Activated CD4-positive, alpha-beta memory T cell treated with anti-CD3 and anti-CD28 coated beads for 36 hours (primary cell): ENCODE measurements at regions not wholly inside any gene's neighbourhood (a gene's known extent, or its start where the extent isn't known, plus 50 kb on each side); places are given as distances from the start of the nearest gene placed in this dataset.

Experiments used
- CTCF ChIA-PET: fragments of 350-600 bp; sonication (Branson Sonifier 250); formaldehyde crosslinking; loops from one replicate; lab custom pipeline; 2021; ENCODE audit warnings: antibody characterized with exemption, inconsistent platforms; lab: Charles Lee
- POLR2A ChIA-PET: fragments of 350-600 bp; sonication (Branson Sonifier 250); formaldehyde crosslinking; loops from one replicate; lab custom pipeline; 2021; ENCODE audit warnings: antibody characterized with exemption; lab: Charles Lee
- DNase-seq: peaks from one replicate; pipeline ENCODE4 v3.0.0-alpha.2; 2020
- H3K27ac Mint-ChIP-seq: one replicate; pipeline ENCODE4 v1.8.0; 2021; ENCODE audit warnings: mixed read lengths
- H3K27me3 Mint-ChIP-seq: one replicate; pipeline ENCODE4 v1.8.0; 2021; ENCODE audit warnings: mixed read lengths
- H3K36me3 Mint-ChIP-seq: one replicate; pipeline ENCODE4 v1.8.0; 2021; ENCODE audit warnings: mixed read lengths
- H3K4me1 Mint-ChIP-seq: one replicate; pipeline ENCODE4 v1.8.0; 2021; ENCODE audit warnings: low read depth, mixed read lengths
- H3K4me3 Mint-ChIP-seq: one replicate; pipeline ENCODE4 v1.8.0; 2021; ENCODE audit warnings: mild to moderate bottlenecking, mixed read lengths
- H3K9me3 Mint-ChIP-seq: one replicate; pipeline ENCODE4 v1.8.0; 2021; ENCODE audit warnings: mixed read lengths
- intact Hi-C: fragments of 100-400 bp; cut with micrococcal nuclease; formaldehyde crosslinking; loops from one replicate; pipeline ENCODE4 v1.15.1; 2023

- Mint-ChIP-seq H3K36me3 (no peaks in the 10 kb centered on the region), H3K27me3 (no peaks in the 10 kb centered on the region), H3K4me1 (no peaks in the 10 kb centered on the region), H3K27ac (no peak overlapping the region), H3K9me3 (no peaks in the 10 kb centered on the region), H3K4me3 (no peak overlapping the region)
- intact Hi-C loops: no loop called here
- POLR2A ChIA-PET: no interaction called here
- DNase-seq: no peak
- CTCF ChIA-PET: no interaction called here
These were observed 96.2 kb downstream of the TMCO5A start for GRCh38 chr15:38030609-38031008.

GRCh38 chr15:38035701-38036100 is 101.3 kb downstream of the TMCO5A start:
- no peaks in the 10 kb centered on the region for H3K27me3 Mint-ChIP-seq
- POLR2A ChIA-PET: no interaction called here
- DNase-seq: no peak
- no peaks in the 10 kb centered on the region for H3K36me3 Mint-ChIP-seq
- CTCF ChIA-PET: interaction anchor here (1.1 kb wide), 1 partner anchor 22 kb away, joined by 3 read pairs; no protein-coding TSS in a partner anchor
- intact Hi-C loops: no loop called here
- no peaks in the 10 kb centered on the region for H3K4me1 Mint-ChIP-seq
- H3K4me3 Mint-ChIP-seq: no peak overlapping the region
- no peaks in the 10 kb centered on the region for H3K9me3 Mint-ChIP-seq
- H3K27ac Mint-ChIP-seq: no peak overlapping the region

DNA sequence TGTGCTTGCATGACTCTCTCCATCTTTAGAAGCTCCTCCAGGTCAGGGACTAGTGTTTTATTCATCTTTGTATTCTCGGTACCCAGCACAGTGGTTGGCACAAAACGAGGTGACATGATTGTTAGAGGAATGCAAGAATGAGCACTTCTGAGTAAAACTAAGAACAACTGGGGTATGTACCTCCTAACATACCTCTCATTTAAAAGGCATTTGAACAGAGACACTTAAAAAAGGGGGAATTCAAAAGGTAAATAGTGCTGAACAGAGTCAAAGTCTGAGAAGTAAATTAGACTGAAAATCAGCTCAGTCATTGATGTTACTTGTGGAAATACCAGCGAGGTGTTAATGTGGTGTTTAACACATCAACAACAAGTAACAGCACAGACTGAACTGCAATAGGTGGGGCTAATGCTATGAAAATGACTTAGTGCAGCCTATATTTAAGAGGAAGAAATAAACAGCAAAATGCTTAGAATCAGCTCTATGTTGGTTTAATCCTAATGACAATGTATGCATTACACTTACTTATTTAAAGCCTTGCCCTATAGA is 102.4 kb downstream of the TMCO5A start:
- Mint-ChIP-seq H3K4me1 (no peaks in the 10 kb centered on the region), H3K27ac (no peak overlapping the region), H3K27me3 (no peaks in the 10 kb centered on the region), H3K9me3 (no peaks in the 10 kb centered on the region), H3K36me3 (no peaks in the 10 kb centered on the region), H3K4me3 (no peak overlapping the region)
- ChIA-PET CTCF (no interaction called here), POLR2A (no interaction called here)
- intact Hi-C loops: no loop called here
- DNase-seq: no peak

GRCh38 chr15:38038659-38039442 is 104.4 kb downstream of the TMCO5A start:
- Mint-ChIP-seq H3K4me3 (no peak overlapping the region), H3K27me3 (peaks cover 3% of the 10 kb centered on the region), H3K9me3 (no peaks in the 10 kb centered on the region), H3K27ac (no peak overlapping the region), H3K4me1 (no peaks in the 10 kb centered on the region), H3K36me3 (no peaks in the 10 kb centered on the region)
- no peak for DNase-seq
- CTCF ChIA-PET: no interaction called here
- intact Hi-C loops: no loop called here
- POLR2A ChIA-PET: no interaction called here

GRCh38 chr15:38040615-38041014 is 106.2 kb downstream of the TMCO5A start:
- Mint-ChIP-seq H3K36me3 (no peaks in the 10 kb centered on the region), H3K4me1 (no peaks in the 10 kb centered on the region), H3K27me3 (peaks cover 3% of the 10 kb centered on the region), H3K27ac (no peak overlapping the region), H3K4me3 (no peak overlapping the region), H3K9me3 (no peaks in the 10 kb centered on the region)
- ChIA-PET CTCF (no interaction called here), POLR2A (no interaction called here)
- intact Hi-C loops: no loop called here
- DNase-seq: no peak

- Mint-ChIP-seq H3K36me3 (no peaks in the 10 kb centered on the region), H3K27me3 (peaks cover 3% of the 10 kb centered on the region), H3K4me1 (no peaks in the 10 kb centered on the region), H3K9me3 (no peaks in the 10 kb centered on the region), H3K4me3 (no peak overlapping the region), H3K27ac (no peak overlapping the region)
- DNase-seq: no peak
- intact Hi-C loops: no loop called here
- POLR2A ChIA-PET: no interaction called here
- CTCF ChIA-PET: no interaction called here
These were observed 107.1 kb downstream of the TMCO5A start for GRCh38 chr15:38041576-38041975.

- ChIA-PET CTCF (no interaction called here), POLR2A (no interaction called here)
- Mint-ChIP-seq H3K27me3 (peaks cover 3% of the 10 kb centered on the region), H3K4me3 (no peak overlapping the region), H3K4me1 (no peaks in the 10 kb centered on the region), H3K27ac (no peak overlapping the region), H3K36me3 (no peaks in the 10 kb centered on the region), H3K9me3 (no peaks in the 10 kb centered on the region)
- no peak for DNase-seq
- intact Hi-C loops: no loop called here
These were observed 107.8 kb downstream of the TMCO5A start for GRCh38 chr15:38042211-38042610.

GRCh38 chr15:38042707-38043445 is 108.4 kb downstream of the TMCO5A start:
- no peak for DNase-seq
- Mint-ChIP-seq H3K9me3 (no peaks in the 10 kb centered on the region), H3K27ac (no peak overlapping the region), H3K4me3 (no peak overlapping the region), H3K4me1 (no peaks in the 10 kb centered on the region), H3K27me3 (peaks cover 3% of the 10 kb centered on the region), H3K36me3 (no peaks in the 10 kb centered on the region)
- ChIA-PET POLR2A (no interaction called here), CTCF (no interaction called here)
- intact Hi-C loops: no loop called here

- Mint-ChIP-seq H3K27me3 (peaks cover 3% of the 10 kb centered on the region), H3K27ac (no peak overlapping the region), H3K4me3 (no peak overlapping the region), H3K4me1 (peaks cover 6% of the 10 kb centered on the region), H3K9me3 (no peaks in the 10 kb centered on the region), H3K36me3 (no peaks in the 10 kb centered on the region)
- POLR2A ChIA-PET: no interaction called here
- CTCF ChIA-PET: no interaction called here
- intact Hi-C loops: no loop called here
- no peak for DNase-seq
These were observed 112.0 kb downstream of the TMCO5A start for GRCh38 chr15:38046257-38047051.

- intact Hi-C loops: no loop called here
- ChIA-PET POLR2A (no interaction called here), CTCF (no interaction called here)
- no peaks in the 10 kb centered on the region for H3K36me3 Mint-ChIP-seq
- H3K4me1 Mint-ChIP-seq: peaks cover 6% of the 10 kb centered on the region
- H3K9me3 Mint-ChIP-seq: no peaks in the 10 kb centered on the region
- H3K4me3 Mint-ChIP-seq: no peak overlapping the region
- no peak for DNase-seq
- H3K27ac Mint-ChIP-seq: no peak overlapping the region
- H3K27me3 Mint-ChIP-seq: no peaks in the 10 kb centered on the region
These were observed 113.6 kb downstream of the TMCO5A start for GRCh38 chr15:38048001-38048455.

DNA sequence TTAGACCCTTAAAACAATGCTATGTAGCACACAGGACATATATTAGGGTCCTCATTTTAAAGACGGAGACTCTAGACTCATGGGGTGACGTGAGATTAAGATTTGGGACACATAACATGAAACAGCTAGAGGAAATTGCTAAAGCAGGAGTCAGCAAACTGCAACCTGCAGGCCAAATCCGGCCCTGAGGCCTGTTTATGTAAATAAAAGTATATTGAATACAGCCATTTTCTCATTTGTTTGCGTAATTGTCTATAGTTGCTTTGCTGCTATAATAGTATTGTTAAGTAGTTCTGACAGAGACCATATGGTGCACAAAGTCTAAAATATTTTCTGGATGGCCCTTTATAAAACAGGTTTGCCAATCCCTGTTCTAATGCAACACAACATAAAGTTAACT is 115.5 kb downstream of the TMCO5A start:
- peaks cover 6% of the 10 kb centered on the region for H3K4me1 Mint-ChIP-seq
- H3K4me3 Mint-ChIP-seq: no peak overlapping the region
- DNase-seq: no peak
- no peaks in the 10 kb centered on the region for H3K9me3 Mint-ChIP-seq
- POLR2A ChIA-PET: no interaction called here
- CTCF ChIA-PET: no interaction called here
- H3K27me3 Mint-ChIP-seq: no peaks in the 10 kb centered on the region
- intact Hi-C loops: no loop called here
- no peak overlapping the region for H3K27ac Mint-ChIP-seq
- H3K36me3 Mint-ChIP-seq: no peaks in the 10 kb centered on the region
